ENCODE measurements at regions not wholly inside any gene's neighbourhood (a gene's known extent, or its start where the extent isn't known, plus 50 kb on each side); places are given as distances from the start of the nearest gene placed in this dataset.
A peak's percentile ranks its signal among the peaks of the same experiment; 100 is the strongest.
"Not testable (repeated sequence)": the region's sequence is repeated elsewhere in the genome, so short reads cannot be mapped to it uniquely, and the experiment has no call there.

DNA sequence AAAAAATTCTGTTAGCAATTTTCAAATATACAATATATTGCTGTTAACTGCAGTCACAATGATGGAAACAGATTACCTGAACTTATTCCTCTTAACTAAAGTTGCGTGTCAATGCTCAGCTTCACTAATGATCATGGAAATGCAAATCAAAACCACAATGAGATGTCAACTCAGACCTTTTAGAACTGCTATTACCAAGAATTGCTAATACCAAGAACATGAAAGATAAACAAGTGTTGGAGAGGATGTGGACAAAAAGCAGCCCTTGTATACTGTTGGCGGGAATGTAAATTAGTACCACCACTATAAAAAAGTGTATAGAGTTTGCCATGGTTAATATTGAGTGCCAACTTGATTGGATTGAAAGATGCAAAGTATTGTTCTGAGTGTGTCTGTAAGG, 1409.7 kb upstream of the CDH18 start:
- H3K4me3 ChIP-seq, result no peak overlapping the region
- H3K27ac ChIP-seq, result no peak overlapping the region

DNA sequence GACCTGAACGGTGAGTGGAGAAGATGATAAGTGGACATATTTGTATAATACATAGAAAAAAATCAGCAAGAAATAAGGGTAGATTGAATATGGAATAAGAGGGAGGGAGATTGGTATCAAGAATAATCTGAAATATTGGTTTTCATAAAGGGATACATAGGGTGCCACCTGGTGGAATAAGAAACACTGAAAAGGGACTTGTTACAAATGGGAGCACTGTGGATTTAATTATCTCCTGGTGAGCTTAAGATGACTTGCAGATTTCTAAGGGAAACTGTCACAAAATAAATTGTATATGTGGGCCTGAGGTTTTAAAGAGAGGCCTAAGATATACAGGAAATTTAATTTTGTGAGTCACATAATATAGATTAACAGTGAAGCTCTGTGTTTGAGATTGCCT, 1403.5 kb upstream of the CDH18 start:
- H3K27ac ChIP-seq, result no peak overlapping the region

DNA sequence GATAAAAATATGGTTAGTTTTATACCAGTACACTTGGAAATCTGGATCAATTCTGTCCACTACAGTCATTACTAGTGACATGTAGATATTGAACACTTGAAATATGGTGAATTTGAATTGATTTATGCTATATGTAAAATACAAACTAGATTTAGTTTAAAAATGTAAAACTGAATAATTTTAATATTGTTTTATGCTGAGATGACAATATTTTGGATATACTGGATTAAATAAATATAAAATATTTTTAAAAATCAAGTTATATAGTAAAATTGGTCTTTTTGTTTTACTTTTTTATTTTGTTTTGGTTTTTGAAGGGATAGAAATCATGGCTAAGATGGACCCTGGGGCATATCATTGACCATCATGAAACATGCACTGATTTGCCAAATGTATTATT, 1372.8 kb upstream of the CDH18 start:
- H3K27ac ChIP-seq, H3K4me3 ChIP-seq: not testable (repeated sequence)

More for the DNA sequence above, 1403.5 kb upstream of the CDH18 start:
- no peak overlapping the region for H3K4me3 ChIP-seq

DNA sequence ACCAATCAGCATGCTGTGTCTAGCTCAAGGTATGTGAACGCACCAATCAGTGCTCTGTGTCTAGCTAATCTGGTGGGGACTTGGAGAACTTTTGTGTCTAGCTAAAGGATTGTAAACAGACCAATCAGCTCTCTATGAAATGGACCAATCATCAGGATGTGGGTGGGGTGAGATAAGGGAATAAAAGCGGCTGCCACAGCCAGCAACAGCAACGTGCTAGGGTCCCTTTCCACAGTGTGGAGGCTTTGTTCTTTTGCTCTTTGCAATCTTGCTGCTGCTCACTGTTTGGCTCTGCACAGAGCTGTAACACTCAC, 1353.9 kb upstream of the CDH18 start:
- not testable (repeated sequence) for H3K27ac ChIP-seq
- peak overlapping the region in 3 of 7 experiments; percentile 25 to 37 (median 32) for H3K4me3 ChIP-seq

DNA sequence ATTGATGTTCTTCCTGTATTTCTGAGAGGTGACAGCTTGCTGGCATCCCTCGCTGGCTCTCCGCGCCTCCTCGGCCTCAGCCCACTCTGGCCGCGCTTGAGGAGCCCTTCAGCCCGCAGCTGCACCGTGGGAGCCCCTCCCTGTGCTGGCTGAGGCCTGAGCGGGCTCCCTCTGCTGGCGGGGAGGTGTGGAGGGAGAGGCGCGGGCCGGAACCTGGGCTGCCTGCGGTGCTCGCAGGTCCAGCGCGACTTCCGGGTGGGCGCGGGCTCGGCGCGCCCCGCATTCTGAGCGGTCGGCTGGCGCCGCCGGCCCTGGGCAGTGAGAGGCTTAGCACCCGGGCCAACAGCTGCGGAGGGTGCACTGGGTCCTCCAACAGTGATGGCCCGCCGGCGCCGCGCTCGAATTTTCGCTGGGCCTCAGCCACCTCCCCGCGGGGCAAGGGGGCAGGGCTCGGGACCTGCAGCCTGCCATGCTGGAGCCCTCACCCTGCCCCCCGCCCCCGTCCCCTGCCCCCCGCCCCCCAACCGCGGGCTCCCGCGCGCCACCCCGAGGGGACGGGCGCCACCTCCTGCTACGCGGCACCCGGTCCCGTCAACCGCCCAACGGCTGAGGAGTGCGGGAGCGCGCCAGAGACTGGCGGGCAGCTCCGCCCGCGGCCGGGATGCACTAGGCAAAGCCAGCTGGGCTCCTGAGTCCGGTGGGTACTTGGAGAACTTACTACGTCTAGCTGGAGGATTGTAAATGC, 1353.4 kb upstream of the CDH18 start:
- Histone ChIP-seq H3K4me3 (peak overlapping the region in 5 of 7 experiments; percentile 11 to 37 (median 25)), H3K27ac (peak overlapping the region in 3 of 21 experiments; percentile 46 to 56 (median 56))

DNA sequence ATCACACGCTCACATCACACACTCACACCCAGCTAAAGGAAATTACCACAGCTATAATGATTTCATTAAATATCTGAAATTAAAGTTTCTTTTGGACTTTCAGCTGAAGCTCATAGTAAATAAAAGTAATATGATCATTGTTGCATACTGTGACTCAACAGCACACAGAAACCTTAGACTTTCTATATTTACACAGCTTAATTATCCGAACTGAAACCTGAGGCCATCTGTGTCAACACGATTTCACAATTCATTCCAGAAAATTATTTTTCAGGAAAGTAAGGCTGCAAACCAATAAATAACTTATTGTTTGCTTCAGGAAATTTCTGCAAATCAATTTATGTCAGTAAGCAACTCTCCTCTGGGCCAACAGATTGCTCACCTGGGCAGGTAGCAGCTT, 1352.2 kb upstream of the CDH18 start:
- not testable (repeated sequence) for H3K4me3 ChIP-seq, H3K27ac ChIP-seq

DNA sequence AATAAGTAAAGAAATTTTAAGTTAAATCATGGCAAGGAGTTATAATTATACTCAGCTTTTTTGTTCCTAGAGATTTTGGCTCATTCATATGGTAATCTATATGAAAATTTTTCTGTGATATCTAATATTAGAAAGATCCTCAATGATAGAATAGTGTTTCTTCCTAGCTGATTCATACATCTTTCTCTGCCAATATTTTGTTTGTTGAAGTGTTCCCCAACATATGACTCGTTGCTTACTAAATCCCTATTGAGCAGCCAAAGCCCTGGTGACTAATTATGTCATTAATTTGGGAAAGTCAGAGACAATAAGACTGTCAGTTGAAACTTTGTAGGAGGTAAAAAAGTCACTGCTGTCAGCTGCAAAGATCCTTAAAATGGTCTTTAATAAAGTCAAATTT, 1348.5 kb upstream of the CDH18 start:
- not testable (repeated sequence) for H3K27ac ChIP-seq, H3K4me3 ChIP-seq

DNA sequence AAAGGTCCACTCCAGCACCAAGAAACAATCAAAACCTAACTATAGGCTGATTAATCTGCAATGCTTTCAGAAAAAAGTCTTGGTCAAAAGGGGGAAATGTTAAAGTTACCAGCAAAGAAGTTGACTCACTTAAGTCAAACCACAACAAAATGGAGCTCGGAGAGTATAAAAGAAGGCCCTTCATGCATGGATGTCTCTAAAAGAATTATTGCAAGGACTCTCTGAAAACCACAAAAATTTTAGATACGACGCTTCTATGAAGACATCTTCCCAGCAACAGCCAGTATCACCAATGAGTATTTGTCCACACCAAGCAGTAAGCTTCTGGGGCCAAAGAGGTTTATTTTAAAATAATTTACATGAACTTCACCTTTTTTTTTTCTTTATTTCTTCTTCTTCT, 1327.4 kb upstream of the CDH18 start:
- H3K4me3 ChIP-seq, H3K27ac ChIP-seq: not testable (repeated sequence)

DNA sequence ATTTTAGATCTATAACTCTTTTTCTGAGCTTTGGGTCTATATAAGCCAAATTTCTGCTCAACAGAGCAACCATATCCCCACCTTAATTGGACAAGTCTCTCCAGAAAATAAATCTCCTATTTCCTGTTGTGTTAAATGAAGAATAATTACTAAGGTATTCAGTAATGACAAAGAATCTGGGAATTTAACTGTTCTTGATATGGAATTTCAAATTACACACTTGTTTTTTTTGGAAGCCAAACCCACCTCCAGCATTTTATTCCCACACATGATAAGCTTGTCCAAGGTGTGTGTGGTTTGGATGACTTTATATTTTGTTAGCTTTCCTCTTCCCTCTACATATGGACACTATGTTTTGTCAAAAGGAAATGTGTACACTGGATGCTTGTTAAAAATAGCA, 1313.2 kb upstream of the CDH18 start:
- H3K4me3 ChIP-seq, H3K27ac ChIP-seq: not testable (repeated sequence)

DNA sequence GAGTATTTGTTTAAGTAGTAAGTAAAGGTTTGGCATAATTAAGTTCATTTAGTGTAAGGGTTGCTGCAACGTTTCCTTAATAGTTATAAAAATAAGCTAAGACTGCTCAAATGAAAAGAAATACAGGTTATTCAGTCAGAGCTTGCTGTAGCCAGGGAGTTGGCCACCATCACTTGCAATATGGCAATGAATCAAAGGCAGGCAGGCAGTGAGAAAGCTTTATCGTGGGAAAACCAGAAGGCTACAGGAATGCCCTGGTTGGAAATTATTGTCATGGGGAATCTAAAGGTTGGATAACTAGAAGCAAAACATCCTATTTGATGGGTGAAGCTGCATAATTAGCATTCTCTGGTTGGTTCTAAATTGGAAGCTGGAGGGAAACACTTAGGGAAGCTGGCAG, 1286.4 kb upstream of the CDH18 start:
- not testable (repeated sequence) for H3K27ac ChIP-seq, H3K4me3 ChIP-seq

DNA sequence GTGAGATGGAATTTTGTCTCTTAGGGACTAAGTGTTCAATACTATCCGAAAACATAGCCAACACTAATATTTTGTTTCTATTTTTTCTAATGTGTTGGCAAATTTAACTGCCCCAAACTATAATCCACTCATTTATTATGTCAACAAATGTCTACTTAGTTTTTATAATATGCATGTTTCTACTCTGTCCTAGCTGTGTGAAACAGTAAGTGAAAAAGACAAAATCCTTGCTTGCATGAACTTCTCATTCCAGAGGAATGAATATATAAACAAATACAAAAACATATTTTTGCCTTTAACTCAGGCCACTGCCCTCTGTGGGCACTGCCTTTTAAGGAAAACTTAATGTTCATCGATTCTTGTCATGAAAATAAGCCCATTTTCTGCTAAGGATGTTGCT, 1275.4 kb upstream of the CDH18 start:
- no peak overlapping the region for H3K4me3 ChIP-seq
- no peak overlapping the region for H3K27ac ChIP-seq

DNA sequence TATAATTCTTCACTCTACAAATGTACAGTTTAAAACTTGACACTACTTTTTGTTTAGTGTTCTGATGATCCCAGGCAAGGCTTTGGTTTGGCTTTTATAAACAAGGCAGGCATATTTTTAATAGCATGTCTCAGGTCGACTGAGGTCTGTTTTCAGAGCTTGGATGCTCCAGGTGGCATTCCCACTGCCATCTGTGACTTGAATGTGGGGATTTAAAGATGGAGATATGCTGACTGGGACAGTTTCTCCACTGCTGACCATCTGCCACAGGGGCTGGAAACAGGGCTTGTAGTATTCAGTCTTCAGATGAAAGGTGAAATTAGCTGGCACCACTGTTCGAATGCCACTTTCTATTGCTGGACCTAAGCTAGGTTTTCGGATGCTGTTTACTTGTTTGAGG, 1266.2 kb upstream of the CDH18 start:
- H3K27ac ChIP-seq, result no peak overlapping the region
- no peak overlapping the region for H3K4me3 ChIP-seq

DNA sequence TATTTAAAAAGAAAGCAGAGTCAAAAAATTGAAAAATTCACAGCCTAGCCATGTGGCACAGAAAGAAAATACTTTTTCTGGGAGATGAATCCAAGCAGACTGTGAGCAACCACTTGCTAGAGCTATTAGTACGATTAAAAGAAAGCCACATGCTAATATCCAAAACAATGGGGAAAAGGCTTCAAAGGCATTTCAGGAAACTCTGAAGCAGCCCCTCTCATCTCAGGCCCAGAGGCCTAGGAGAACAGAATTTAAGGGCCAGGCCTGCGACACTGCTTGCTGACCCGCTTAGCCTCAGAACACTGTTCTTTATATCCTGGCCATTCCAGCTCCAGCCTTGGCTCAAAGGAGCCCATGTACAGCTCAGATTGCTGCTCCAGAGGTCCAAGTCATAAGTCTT, 1257.0 kb upstream of the CDH18 start:
- Histone ChIP-seq H3K4me3 (no peak overlapping the region), H3K27ac (no peak overlapping the region)

DNA sequence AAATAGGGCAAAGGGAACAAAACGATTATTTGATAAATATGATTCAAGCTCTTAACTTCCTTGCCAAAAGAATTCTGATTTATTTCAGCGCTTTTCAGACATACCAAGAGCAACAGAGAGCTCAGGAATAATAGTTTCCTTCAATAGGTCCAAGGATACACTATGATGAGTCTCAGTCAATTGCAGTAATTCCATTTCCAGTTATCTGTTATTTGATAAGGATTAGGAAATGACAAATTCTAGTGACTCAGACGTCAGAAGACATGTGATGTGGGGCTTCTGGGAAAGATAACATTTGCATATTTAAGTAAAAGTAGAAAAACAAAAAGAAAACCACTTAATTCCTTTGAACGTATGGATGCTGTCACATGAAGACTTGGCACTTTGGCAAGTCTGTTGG, 1250.8 kb upstream of the CDH18 start:
- no peak overlapping the region for H3K27ac ChIP-seq
- no peak overlapping the region for H3K4me3 ChIP-seq

DNA sequence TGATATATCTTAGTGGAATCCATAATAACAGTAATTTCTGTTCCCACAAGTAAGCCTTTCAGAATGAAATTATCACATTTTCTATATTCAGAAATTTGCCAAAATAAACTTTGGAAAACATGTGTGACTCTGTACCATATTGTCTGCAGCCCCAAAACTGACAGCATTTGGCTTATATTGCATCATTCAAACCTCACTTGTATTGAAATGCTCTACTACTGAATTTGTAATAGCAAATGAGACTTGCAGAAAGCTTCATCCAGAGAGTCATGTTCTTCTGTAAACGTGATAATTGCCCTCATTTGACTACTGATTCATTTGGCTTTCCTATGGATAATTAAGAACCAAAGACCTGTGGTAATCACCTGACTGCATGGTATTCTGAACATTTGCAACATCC, 1249.5 kb upstream of the CDH18 start:
- Histone ChIP-seq H3K4me3 (no peak overlapping the region), H3K27ac (no peak overlapping the region)

DNA sequence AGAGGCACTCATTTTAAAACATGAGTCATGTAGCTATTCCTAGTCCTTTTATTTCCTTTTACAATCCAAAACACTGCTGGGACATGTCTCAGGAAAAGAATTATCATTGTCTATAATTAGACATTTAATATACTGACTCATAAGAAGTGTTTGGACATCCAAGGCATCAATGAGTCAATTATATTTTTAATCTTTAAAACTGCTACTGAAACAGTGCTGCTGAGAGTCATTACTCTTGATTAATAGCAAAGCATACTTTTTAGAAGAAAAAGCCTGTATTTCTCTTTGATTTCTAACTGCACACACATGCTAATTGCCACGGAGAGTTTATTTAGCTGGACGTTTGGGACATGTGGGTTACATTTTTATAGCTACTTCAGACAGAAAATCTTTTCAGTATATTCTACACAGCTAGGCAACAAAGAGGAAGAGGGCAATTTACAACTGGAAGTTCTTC, 1249.0 kb upstream of the CDH18 start:
- Histone ChIP-seq H3K27ac (no peak overlapping the region), H3K4me3 (no peak overlapping the region)

DNA sequence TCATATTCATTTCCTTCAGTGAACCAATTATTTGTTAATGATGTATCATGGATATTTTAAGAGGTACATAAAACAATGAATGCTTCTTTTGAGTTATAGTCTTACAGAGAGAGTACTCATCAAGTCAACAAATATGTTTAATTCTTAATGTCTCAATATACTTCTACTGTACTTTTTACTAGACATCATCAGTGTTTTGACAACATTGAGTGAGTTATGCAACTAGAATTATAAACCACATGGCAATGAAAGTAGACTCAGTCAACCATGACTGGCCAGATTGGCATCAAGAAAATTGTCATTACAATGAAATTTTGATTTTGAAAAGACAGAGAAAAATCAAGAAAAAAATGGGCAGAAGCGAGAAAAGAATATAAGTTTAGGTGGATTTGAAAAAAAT, 1248.1 kb upstream of the CDH18 start:
- no peak overlapping the region for H3K27ac ChIP-seq

DNA sequence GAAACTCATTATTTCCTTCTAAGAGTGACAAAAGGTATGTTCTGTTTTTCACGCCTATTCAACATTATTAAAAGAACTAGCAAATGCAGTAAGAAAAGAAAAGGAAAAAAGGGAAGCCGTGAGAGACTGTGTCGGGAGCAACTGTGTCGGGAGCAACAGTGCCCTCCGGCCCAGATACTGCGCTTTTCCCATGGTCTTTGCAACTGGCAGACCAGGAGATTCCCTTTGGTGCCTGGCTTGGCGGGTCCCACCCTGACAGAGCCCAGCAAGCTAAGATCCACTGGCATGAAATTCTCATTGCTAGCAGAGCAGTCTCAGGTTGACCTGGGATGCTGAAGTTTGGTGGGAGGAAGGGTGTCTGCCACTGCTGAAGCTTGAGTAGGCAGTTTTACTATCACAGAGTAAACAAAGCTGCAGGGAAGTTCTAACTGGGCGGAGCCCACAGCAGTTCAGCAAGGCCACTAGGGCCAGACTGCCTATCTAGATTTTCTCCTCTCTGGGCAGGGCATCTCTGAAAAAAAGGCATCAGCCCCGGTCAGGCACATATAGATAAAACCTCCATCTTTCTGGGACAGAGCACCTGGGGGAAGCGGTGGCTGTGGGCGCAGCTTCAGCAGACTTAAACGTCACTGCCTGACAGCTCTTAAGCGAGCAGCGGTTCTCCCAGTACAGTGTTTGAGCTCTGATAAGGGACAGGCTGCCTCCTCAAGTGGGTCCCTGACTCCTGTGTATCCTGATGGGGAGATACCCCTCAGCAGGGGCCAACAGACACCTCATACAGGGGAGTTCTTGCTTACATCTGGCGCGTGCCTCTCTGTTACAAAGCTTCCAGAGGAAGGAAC, 1237.4 kb upstream of the CDH18 start:
- Histone ChIP-seq H3K4me3 (no peak overlapping the region), H3K27ac (no peak overlapping the region)

More for the DNA sequence above, 1248.1 kb upstream of the CDH18 start:
- no peak overlapping the region for H3K4me3 ChIP-seq

DNA sequence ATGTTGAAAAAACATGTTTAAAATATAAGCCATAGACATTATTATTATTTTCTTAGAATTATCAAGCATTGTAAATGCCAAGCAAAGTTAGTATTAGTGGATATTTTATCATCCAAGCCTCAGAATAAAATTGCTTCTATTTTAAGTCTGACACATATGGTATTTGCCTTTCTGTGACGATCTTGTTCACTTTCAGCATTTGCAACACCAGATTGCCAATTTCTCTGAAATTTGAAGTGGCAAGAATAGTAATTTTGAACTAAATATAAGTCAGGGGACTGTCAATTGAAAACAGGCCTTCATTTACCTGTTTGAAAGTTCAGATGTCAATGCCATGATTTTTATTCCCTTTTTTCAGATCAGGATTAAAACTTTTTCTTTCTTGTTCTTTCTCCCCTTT, 1233.6 kb upstream of the CDH18 start:
- Histone ChIP-seq H3K27ac (no peak overlapping the region), H3K4me3 (no peak overlapping the region)

DNA sequence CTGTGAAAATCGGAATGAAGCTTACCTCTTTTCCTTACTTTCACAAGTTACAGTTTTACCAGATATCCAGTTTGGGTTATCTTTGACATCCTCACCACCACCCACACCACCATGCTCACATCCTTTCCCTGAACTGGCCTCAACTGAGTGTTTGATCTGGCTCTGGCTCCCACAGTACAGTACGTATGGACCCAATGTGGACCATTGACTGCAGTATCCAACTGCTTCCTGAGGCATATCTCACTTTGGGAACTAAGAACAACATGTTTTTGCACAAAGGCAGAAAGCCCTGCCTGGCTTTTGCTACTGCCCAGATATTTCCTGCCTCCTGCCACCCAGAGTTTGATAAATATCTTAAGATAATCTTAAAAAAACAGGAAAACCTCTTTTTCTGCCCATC, 1232.0 kb upstream of the CDH18 start:
- H3K27ac ChIP-seq, result no peak overlapping the region
- no peak overlapping the region for H3K4me3 ChIP-seq

DNA sequence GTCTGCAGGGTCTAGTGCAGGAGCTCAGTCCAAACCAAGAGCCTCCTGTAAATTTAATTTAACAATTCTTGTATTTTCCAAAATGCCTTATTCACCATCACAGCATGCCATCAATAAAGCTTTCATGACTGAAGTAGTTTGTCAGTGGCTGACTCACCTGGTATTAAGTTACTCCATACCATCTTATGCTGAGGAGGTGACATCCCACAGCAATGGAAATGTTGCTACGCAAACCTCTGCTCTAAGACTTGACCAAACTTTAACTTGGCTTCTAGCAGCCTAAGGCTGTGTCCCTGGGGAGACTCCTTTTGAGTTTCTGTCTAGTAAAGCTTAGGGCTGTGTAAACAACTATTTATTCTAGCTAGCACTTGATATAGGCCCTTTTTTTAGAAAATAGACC, 1231.3 kb upstream of the CDH18 start:
- Histone ChIP-seq H3K4me3 (no peak overlapping the region), H3K27ac (no peak overlapping the region)

Measured in skin epidermis (tissue), 12 donors.